GM23338 (cell line): ENCODE measurements at regions not wholly inside any gene's neighbourhood (a gene's known extent, or its start where the extent isn't known, plus 50 kb on each side); places are given as distances from the start of the nearest gene placed in this dataset.

Experiments used
- ATAC-seq: fragments of 200-7000 bp; cut with Tn5 transposase; 3 replicates; pipeline ENCODE4 v1.9.1; 2020
- DNase-seq: peaks from one replicate; pipeline ENCODE4 v3.0.0-alpha.2; 2015; ENCODE audit warnings: low spot score
- H2AFZ ChIP-seq: fragments of 200-600 bp; sonication (generic); 2 replicates; pipeline ENCODE4 v1.8.0; 2016; ENCODE audit warnings: antibody characterized with exemption, mild to moderate bottlenecking, moderate library complexity
- H3F3A ChIP-seq: fragments of 200-600 bp; sonication (generic); replicated peaks from 2 replicates; pipeline ENCODE4 v1.8.0; 2017; ENCODE audit warnings: antibody characterized with exemption, mixed run types, low read depth
- H3K27ac ChIP-seq: fragments of 200-600 bp; sonication (generic); 2 replicates; pipeline ENCODE4 v1.6.1; 2016; ENCODE audit warnings: low read depth
- H3K27me3 ChIP-seq: fragments of 200-600 bp; sonication (generic); 2 replicates; pipeline ENCODE4 v1.8.0; 2016; ENCODE audit warnings: mild to moderate bottlenecking, mixed run types, moderate library complexity; ENCODE audit not compliant: insufficient read depth
- H3K36me3 ChIP-seq: fragments of 200-600 bp; sonication (generic); 2 replicates; pipeline ENCODE4 v1.8.0; 2016; ENCODE audit warnings: mild to moderate bottlenecking; ENCODE audit not compliant: insufficient read depth
- H3K4me1 ChIP-seq: fragments of 200-600 bp; sonication (generic); 2 replicates; pipeline ENCODE4 v1.8.0; 2016; ENCODE audit warnings: mild to moderate bottlenecking, moderate library complexity; ENCODE audit not compliant: insufficient read depth
- H3K4me2 ChIP-seq: fragments of 200-600 bp; sonication (generic); 2 replicates; pipeline ENCODE4 v1.7.1; 2017; ENCODE audit warnings: mixed run types
- H3K4me3 ChIP-seq: fragments of 200-600 bp; sonication (generic); 2 replicates; pipeline ENCODE4 v1.6.1; 2016; ENCODE audit warnings: mixed run types
- H3K79me2 ChIP-seq: fragments of 200-600 bp; sonication (generic); replicated peaks from 2 replicates; pipeline ENCODE4 v1.8.0; 2017; ENCODE audit warnings: mild to moderate bottlenecking; ENCODE audit not compliant: insufficient read depth
- H3K9me2 ChIP-seq: fragments of 200-600 bp; sonication (generic); 2 replicates; pipeline ENCODE4 v1.8.0; 2017; ENCODE audit not compliant: insufficient read depth
- H4K20me1 ChIP-seq: fragments of 200-600 bp; sonication (generic); replicated peaks from 2 replicates; pipeline ENCODE4 v1.8.0; 2017; ENCODE audit warnings: mild to moderate bottlenecking; ENCODE audit not compliant: insufficient read depth
- H3K27ac Mint-ChIP-seq: 2 replicates; pipeline ENCODE4 v1.8.0; 2020; ENCODE audit warnings: inconsistent platforms, mild to moderate bottlenecking, moderate library complexity, mixed read lengths
- H3K27me3 Mint-ChIP-seq: 3 replicates; pipeline ENCODE4 v1.8.0; 2022; ENCODE audit warnings: low read depth, mild to moderate bottlenecking, moderate library complexity, mixed read lengths, inconsistent platforms; ENCODE audit not compliant: insufficient read depth, poor library complexity
- H3K36me3 Mint-ChIP-seq: 3 replicates; pipeline ENCODE4 v1.8.0; 2021; ENCODE audit warnings: low read depth, mild to moderate bottlenecking, inconsistent platforms, moderate library complexity, mixed read lengths
- H3K4me1 Mint-ChIP-seq: 3 replicates; pipeline ENCODE4 v1.8.0; 2020; ENCODE audit warnings: mild to moderate bottlenecking, inconsistent platforms, mixed read lengths
- H3K4me3 Mint-ChIP-seq: 3 replicates; pipeline ENCODE4 v1.8.0; 2021; ENCODE audit warnings: moderate library complexity, mild to moderate bottlenecking, inconsistent platforms, mixed read lengths
- H3K9me3 Mint-ChIP-seq: 3 replicates; pipeline ENCODE4 v1.8.0; 2020; ENCODE audit warnings: moderate library complexity, mild to moderate bottlenecking, inconsistent platforms, mixed read lengths
- CREB1 ChIP-seq: fragments of 250-450 bp; sonication (Bioruptor Pico); IDR thresholded peaks from 2 replicates; pipeline ENCODE4 v1.5.0; 2020; ENCODE audit warnings: low read depth, mild to moderate bottlenecking, moderate library complexity
- EZH2 ChIP-seq: fragments of 200-600 bp; sonication (generic); IDR thresholded peaks from one replicate; pipeline ENCODE4 v1.8.0; 2017; ENCODE audit warnings: antibody characterized with exemption, mild to moderate bottlenecking, low read depth; ENCODE audit not compliant: unreplicated experiment
- EZH2phosphoT487 ChIP-seq: fragments of 200-600 bp; sonication (generic); IDR thresholded peaks from one replicate; pipeline ENCODE4 v1.8.1; 2018; ENCODE audit warnings: antibody characterized with exemption; ENCODE audit not compliant: unreplicated experiment
- JUNB ChIP-seq: IDR thresholded peaks from one replicate; pipeline ENCODE4 v1.6.1; 2016; ENCODE audit warnings: antibody characterized with exemption; ENCODE audit not compliant: unreplicated experiment
- NANOG ChIP-seq: IDR thresholded peaks from 2 replicates; pipeline ENCODE4 v1.6.1; 2016; ENCODE audit warnings: antibody characterized with exemption, borderline replicate concordance
- POLR2AphosphoS5 ChIP-seq: IDR thresholded peaks from 2 replicates; pipeline ENCODE4 v1.6.1; 2016; ENCODE audit warnings: antibody characterized with exemption, low read depth
- STAT1 ChIP-seq: IDR thresholded peaks from one replicate; pipeline ENCODE4 v1.6.1; 2016; ENCODE audit warnings: antibody characterized with exemption; ENCODE audit not compliant: unreplicated experiment
- ZNF114 ChIP-seq: fragments of 250-450 bp; sonication (Bioruptor Pico); IDR thresholded peaks from 2 replicates; pipeline ENCODE4 v1.5.0; 2020; ENCODE audit warnings: mild to moderate bottlenecking, moderate library complexity
- ZNF331 ChIP-seq: fragments of 250-450 bp; sonication (Bioruptor Pico); IDR thresholded peaks from 2 replicates; pipeline ENCODE4 v1.5.0; 2020; ENCODE audit warnings: low read depth, mild to moderate bottlenecking, moderate library complexity
- TF ChIP-seq, protein P1 (sequence below), 2 experiments: fragments of 200-600 bp in 1 of 2; sonication (generic) in 1 of 2; conservative IDR thresholded peaks; 2 replicates each; pipeline versions ENCODE4 v1.5.1 to v1.6.1; 2016 to 2017; ENCODE audit warnings: antibody characterized with exemption in 2 of 2, low read depth in 2 of 2, mild to moderate bottlenecking in 2 of 2, moderate library complexity in 1 of 2
- TF ChIP-seq, protein P2 (sequence below): IDR thresholded peaks from 2 replicates; pipeline ENCODE4 v1.6.1; 2016; ENCODE audit warnings: antibody characterized with exemption
- TF ChIP-seq, protein P3 (sequence below): fragments of 250-450 bp; sonication (Bioruptor Pico); IDR thresholded peaks from 2 replicates; pipeline ENCODE4 v1.5.0; 2020; ENCODE audit warnings: mild to moderate bottlenecking, moderate library complexity

DNA sequence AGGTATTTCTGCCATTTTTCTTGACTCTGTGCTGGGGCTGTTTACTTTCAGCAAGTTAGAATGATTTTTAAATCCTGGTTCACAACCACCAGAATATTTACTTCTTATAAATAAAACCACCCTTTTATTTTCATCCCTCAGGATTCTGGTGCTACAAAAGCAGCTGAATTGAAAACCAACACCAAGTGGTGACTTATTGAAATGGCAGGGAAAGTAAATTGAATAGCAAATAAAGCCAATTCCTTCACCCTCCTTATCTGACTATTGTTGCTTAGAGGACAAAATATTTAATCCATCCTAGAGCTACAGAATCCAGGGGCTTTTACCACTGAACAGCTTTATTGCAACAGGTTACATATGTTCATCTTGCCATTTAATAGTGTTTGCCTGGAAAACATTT is 828.6 kb upstream of the GHITM start:
- H3K27me3 Mint-ChIP-seq = peaks cover 2% of the 10 kb centered on the region
- Histone ChIP-seq H3K27me3 (no peaks in the 10 kb centered on the region), H3K4me3 (no peak overlapping the region), H3K36me3 (no peaks in the 10 kb centered on the region), H3K4me2 (no peak overlapping the region), H3K9me2 (no peaks in the 10 kb centered on the region; the same call in 1 of the 2 replicates), H3F3A (no peaks in the 10 kb centered on the region), H4K20me1 (no peaks in the 10 kb centered on the region), H3K27ac (no peak overlapping the region), H2AFZ (no peak overlapping the region), H3K79me2 (no peaks in the 10 kb centered on the region), H3K4me1 (no peaks in the 10 kb centered on the region)
- DNase-seq = peak; percentile 30
- no peak for ATAC-seq
- H3K4me1 Mint-ChIP-seq = no peaks in the 10 kb centered on the region
- H3K9me3 Mint-ChIP-seq = no peaks in the 10 kb centered on the region
- H3K36me3 Mint-ChIP-seq = no peaks in the 10 kb centered on the region
- no peak overlapping the region for H3K27ac Mint-ChIP-seq
- TF ChIP-seq, protein P1, sequence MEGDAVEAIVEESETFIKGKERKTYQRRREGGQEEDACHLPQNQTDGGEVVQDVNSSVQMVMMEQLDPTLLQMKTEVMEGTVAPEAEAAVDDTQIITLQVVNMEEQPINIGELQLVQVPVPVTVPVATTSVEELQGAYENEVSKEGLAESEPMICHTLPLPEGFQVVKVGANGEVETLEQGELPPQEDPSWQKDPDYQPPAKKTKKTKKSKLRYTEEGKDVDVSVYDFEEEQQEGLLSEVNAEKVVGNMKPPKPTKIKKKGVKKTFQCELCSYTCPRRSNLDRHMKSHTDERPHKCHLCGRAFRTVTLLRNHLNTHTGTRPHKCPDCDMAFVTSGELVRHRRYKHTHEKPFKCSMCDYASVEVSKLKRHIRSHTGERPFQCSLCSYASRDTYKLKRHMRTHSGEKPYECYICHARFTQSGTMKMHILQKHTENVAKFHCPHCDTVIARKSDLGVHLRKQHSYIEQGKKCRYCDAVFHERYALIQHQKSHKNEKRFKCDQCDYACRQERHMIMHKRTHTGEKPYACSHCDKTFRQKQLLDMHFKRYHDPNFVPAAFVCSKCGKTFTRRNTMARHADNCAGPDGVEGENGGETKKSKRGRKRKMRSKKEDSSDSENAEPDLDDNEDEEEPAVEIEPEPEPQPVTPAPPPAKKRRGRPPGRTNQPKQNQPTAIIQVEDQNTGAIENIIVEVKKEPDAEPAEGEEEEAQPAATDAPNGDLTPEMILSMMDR (conservative IDR thresholded peaks at IDR 0.05; ENCODE audit: low read depth in 2 of 2) = 0 out of 4 replicates have a peak, but pooled peaks of 1 of the 2 experiments have one; percentile 11
- TF ChIP-seq NANOG = no peak
- H3K4me3 Mint-ChIP-seq = no peak overlapping the region

DNA sequence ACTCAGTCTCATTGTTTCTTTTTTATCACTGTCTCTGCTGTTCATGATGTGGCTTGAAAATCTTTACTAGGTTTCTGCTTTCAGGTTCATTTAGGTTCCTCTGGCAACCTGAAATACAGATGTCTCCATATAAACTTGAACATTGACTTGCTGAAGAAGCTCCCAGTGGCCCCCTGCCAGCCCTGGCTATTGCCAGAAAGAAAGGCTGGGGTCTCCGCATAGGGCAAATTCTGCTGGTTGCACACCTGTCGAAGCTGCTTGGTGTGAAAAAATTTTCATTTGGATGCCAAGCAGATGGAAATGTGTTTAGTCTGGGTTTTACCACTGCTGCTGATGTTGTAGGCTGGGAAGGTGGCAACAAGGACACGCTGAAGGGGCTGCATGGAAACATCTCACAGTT is 826.7 kb upstream of the GHITM start:
- Mint-ChIP-seq H3K27me3 (peaks cover 2% of the 10 kb centered on the region), H3K4me1 (no peaks in the 10 kb centered on the region), H3K27ac (no peak overlapping the region), H3K9me3 (no peaks in the 10 kb centered on the region), H3K36me3 (no peaks in the 10 kb centered on the region), H3K4me3 (no peak overlapping the region)
- Histone ChIP-seq H3K27me3 (no peaks in the 10 kb centered on the region), H4K20me1 (no peaks in the 10 kb centered on the region), H2AFZ (no peak overlapping the region), H3K4me3 (no peak overlapping the region), H3K79me2 (no peaks in the 10 kb centered on the region), H3K36me3 (no peaks in the 10 kb centered on the region), H3F3A (no peaks in the 10 kb centered on the region), H3K4me2 (no peak overlapping the region), H3K27ac (no peak overlapping the region), H3K4me1 (no peaks in the 10 kb centered on the region), H3K9me2 (no peaks in the 10 kb centered on the region; the same call in none of the 2 replicates)
- DNase-seq (no peak), ATAC-seq (no peak)
- TF ChIP-seq POLR2AphosphoS5 (no peak), JUNB (no peak), EZH2phosphoT487 (no peak), ZNF114 (CRISPR knock-in tag) (no peak), EZH2 (no peak), CREB1 (CRISPR knock-in tag) (no peak), STAT1 (no peak), ZNF331 (CRISPR knock-in tag) (no peak), NANOG (no peak)
- TF ChIP-seq, protein P2, sequence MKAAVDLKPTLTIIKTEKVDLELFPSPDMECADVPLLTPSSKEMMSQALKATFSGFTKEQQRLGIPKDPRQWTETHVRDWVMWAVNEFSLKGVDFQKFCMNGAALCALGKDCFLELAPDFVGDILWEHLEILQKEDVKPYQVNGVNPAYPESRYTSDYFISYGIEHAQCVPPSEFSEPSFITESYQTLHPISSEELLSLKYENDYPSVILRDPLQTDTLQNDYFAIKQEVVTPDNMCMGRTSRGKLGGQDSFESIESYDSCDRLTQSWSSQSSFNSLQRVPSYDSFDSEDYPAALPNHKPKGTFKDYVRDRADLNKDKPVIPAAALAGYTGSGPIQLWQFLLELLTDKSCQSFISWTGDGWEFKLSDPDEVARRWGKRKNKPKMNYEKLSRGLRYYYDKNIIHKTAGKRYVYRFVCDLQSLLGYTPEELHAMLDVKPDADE = no peak
- TF ChIP-seq, protein P3, sequence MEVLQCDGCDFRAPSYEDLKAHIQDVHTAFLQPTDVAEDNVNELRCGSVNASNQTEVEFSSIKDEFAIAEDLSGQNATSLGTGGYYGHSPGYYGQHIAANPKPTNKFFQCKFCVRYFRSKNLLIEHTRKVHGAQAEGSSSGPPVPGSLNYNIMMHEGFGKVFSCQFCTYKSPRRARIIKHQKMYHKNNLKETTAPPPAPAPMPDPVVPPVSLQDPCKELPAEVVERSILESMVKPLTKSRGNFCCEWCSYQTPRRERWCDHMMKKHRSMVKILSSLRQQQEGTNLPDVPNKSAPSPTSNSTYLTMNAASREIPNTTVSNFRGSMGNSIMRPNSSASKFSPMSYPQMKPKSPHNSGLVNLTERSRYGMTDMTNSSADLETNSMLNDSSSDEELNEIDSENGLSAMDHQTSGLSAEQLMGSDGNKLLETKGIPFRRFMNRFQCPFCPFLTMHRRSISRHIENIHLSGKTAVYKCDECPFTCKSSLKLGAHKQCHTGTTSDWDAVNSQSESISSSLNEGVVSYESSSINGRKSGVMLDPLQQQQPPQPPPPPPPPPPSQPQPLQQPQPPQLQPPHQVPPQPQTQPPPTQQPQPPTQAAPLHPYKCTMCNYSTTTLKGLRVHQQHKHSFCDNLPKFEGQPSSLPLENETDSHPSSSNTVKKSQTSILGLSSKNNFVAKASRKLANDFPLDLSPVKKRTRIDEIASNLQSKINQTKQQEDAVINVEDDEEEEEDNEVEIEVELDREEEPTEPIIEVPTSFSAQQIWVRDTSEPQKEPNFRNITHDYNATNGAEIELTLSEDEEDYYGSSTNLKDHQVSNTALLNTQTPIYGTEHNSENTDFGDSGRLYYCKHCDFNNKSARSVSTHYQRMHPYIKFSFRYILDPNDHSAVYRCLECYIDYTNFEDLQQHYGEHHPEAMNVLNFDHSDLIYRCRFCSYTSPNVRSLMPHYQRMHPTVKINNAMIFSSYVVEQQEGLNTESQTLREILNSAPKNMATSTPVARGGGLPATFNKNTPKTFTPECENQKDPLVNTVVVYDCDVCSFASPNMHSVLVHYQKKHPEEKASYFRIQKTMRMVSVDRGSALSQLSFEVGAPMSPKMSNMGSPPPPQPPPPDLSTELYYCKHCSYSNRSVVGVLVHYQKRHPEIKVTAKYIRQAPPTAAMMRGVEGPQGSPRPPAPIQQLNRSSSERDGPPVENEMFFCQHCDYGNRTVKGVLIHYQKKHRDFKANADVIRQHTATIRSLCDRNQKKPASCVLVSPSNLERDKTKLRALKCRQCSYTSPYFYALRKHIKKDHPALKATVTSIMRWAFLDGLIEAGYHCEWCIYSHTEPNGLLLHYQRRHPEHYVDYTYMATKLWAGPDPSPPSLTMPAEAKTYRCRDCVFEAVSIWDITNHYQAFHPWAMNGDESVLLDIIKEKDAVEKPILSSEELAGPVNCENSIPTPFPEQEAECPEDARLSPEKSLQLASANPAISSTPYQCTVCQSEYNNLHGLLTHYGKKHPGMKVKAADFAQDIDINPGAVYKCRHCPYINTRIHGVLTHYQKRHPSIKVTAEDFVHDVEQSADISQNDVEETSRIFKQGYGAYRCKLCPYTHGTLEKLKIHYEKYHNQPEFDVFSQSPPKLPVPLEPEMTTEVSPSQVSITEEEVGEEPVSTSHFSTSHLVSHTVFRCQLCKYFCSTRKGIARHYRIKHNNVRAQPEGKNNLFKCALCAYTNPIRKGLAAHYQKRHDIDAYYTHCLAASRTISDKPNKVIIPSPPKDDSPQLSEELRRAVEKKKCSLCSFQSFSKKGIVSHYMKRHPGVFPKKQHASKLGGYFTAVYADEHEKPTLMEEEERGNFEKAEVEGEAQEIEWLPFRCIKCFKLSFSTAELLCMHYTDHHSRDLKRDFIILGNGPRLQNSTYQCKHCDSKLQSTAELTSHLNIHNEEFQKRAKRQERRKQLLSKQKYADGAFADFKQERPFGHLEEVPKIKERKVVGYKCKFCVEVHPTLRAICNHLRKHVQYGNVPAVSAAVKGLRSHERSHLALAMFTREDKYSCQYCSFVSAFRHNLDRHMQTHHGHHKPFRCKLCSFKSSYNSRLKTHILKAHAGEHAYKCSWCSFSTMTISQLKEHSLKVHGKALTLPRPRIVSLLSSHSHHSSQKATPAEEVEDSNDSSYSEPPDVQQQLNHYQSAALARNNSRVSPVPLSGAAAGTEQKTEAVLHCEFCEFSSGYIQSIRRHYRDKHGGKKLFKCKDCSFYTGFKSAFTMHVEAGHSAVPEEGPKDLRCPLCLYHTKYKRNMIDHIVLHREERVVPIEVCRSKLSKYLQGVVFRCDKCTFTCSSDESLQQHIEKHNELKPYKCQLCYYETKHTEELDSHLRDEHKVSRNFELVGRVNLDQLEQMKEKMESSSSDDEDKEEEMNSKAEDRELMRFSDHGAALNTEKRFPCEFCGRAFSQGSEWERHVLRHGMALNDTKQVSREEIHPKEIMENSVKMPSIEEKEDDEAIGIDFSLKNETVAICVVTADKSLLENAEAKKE (CRISPR knock-in tag) = no peak
- TF ChIP-seq, protein P1 (conservative IDR thresholded peaks at IDR 0.05; ENCODE audit: low read depth in 2 of 2) = no peak
